Glutamatergic neuron (in vitro differentiated cells): ENCODE measurements at regions not wholly inside any gene's neighbourhood (a gene's known extent, or its start where the extent isn't known, plus 50 kb on each side); places are given as distances from the start of the nearest gene placed in this dataset.

Experiments used
- DNase-seq: peaks from one replicate; pipeline ENCODE4 v3.0.0; 2022
- H3K27ac Mint-ChIP-seq: one replicate; pipeline ENCODE4 v1.8.0; 2020; ENCODE audit warnings: mild to moderate bottlenecking, mixed read lengths, inconsistent platforms; ENCODE audit not compliant: unreplicated experiment
- H3K27me3 Mint-ChIP-seq: one replicate; pipeline ENCODE4 v1.8.0; 2020; ENCODE audit warnings: mild to moderate bottlenecking, moderate library complexity, mixed read lengths, inconsistent platforms; ENCODE audit not compliant: unreplicated experiment
- H3K36me3 Mint-ChIP-seq: one replicate; pipeline ENCODE4 v1.8.0; 2020; ENCODE audit warnings: mild to moderate bottlenecking, mixed read lengths, inconsistent platforms; ENCODE audit not compliant: unreplicated experiment
- H3K4me1 Mint-ChIP-seq: one replicate; pipeline ENCODE4 v1.8.0; 2020; ENCODE audit warnings: mild to moderate bottlenecking, low read depth, mixed read lengths, inconsistent platforms; ENCODE audit not compliant: unreplicated experiment
- H3K4me3 Mint-ChIP-seq: one replicate; pipeline ENCODE4 v1.8.0; 2020; ENCODE audit warnings: mild to moderate bottlenecking, mixed read lengths, inconsistent platforms; ENCODE audit not compliant: unreplicated experiment
- H3K9me3 Mint-ChIP-seq: one replicate; pipeline ENCODE4 v1.8.0; 2020; ENCODE audit warnings: mild to moderate bottlenecking, moderate library complexity, mixed read lengths, inconsistent platforms; ENCODE audit not compliant: unreplicated experiment
- CTCF ChIP-seq: fragments of 200-600 bp; sonication (generic); IDR thresholded peaks from one replicate; pipeline ENCODE4 v1.5.0; 2021; ENCODE audit not compliant: partially characterized antibody, unreplicated experiment

DNA sequence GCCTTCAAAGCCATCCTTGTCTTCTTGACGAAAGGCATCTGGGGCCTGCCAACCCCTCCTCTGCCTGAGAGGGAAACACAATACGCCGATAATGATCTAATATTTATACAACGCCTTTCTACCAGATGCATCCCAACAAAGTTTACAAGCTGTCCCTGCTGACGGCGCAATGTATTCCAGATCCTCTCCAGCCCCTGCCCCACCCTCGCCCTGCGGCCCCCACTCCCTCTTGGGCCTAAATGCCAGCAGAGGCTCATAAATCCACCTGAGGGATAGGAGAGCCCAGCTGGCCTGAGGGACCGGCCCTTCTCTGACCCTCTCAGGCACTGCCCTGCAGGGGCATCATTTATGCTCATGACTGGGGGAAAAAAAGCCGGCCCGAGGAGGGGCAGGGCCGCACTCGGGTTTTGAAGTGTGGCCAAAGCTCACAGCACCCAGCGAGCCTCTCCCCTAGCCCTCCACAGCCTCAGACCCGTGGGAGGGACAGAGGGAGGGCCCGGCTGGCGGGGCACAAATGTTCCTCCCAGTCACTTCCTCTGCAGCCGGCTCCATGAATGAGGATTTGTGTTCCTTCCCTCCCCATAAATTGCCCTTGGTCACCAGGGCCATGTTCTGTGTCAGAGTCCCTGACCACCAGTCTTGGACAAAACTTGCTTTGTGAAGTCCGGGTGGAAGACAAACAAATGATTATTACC is 140.3 kb downstream of the FOXD2 start:
- peak; percentile 12 for DNase-seq
- no peaks in the 10 kb centered on the region for H3K27me3 Mint-ChIP-seq

DNA sequence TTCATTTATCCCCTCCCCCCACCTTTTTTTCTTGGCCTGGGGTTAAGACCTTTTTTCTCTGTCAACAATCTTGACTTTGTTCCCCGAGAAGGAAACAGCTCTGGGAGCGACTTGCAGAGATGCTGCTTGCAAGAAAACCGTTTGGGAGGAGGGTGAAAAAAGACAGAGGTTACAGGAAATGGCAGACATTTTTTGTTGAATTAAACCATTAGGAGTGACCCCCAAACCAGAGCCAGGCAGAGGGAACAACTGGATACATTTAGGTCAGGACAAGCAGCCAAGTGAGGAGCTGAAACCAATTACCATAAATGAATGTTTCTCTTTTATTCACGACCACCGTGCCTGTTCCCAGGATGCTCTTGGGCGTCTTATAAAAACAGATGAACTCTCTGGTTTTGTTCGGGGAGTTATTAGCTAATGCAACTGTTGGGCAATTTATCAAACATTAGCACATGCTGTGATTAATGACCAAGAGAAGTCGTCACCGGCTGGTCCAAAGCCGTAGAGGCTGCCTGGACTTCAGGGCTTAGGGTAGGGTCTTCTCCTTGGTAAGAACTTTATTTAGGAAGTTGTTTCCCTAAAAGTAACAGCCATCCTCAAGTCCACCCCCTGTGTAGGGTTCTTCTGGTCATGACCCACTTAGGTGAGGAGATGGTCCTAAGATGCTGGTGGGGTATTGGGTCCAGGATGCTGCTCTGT is 141.0 kb downstream of the FOXD2 start:
- no peaks in the 10 kb centered on the region for H3K36me3 Mint-ChIP-seq
- DNase-seq: peak; percentile 1
- H3K4me3 Mint-ChIP-seq: no peak overlapping the region
- H3K9me3 Mint-ChIP-seq: peaks cover 1% of the 10 kb centered on the region
- no peaks in the 10 kb centered on the region for H3K27me3 Mint-ChIP-seq
- H3K27ac Mint-ChIP-seq: no peak overlapping the region
- TF ChIP-seq CTCF: no peak
- peaks cover 2% of the 10 kb centered on the region for H3K4me1 Mint-ChIP-seq

More for the DNA sequence above, 140.3 kb downstream of the FOXD2 start:
- peaks cover 1% of the 10 kb centered on the region for H3K9me3 Mint-ChIP-seq
- H3K27ac Mint-ChIP-seq: no peak overlapping the region
- no peak overlapping the region for H3K4me3 Mint-ChIP-seq
- TF ChIP-seq CTCF: no peak
- peaks cover 5% of the 10 kb centered on the region for H3K4me1 Mint-ChIP-seq
- no peaks in the 10 kb centered on the region for H3K36me3 Mint-ChIP-seq

GRCh38 chr1:47579809-47580208 is 142.0 kb downstream of the FOXD2 start:
- no peaks in the 10 kb centered on the region for H3K27me3 Mint-ChIP-seq
- H3K27ac Mint-ChIP-seq: no peak overlapping the region
- peaks cover 4% of the 10 kb centered on the region for H3K9me3 Mint-ChIP-seq
- peaks cover 2% of the 10 kb centered on the region for H3K4me1 Mint-ChIP-seq
- no peaks in the 10 kb centered on the region for H3K36me3 Mint-ChIP-seq
- DNase-seq: peak; percentile 2
- TF ChIP-seq CTCF: no peak
- H3K4me3 Mint-ChIP-seq: no peak overlapping the region

- Mint-ChIP-seq H3K27me3 (no peaks in the 10 kb centered on the region), H3K27ac (no peak overlapping the region), H3K36me3 (no peaks in the 10 kb centered on the region), H3K9me3 (peaks cover 4% of the 10 kb centered on the region), H3K4me1 (peaks cover 2% of the 10 kb centered on the region), H3K4me3 (no peak overlapping the region)
- TF ChIP-seq CTCF: no peak
- DNase-seq: peak; percentile 10
Measured at GRCh38 chr1:47580451-47580995, 142.7 kb downstream of the FOXD2 start.
